HL-60 (cell line): ENCODE measurements at regions not wholly inside any gene's neighbourhood (a gene's known extent, or its start where the extent isn't known, plus 50 kb on each side); places are given as distances from the start of the nearest gene placed in this dataset.

Source experiments
- DNase-seq, 2 experiments: peaks; one replicate each; pipeline ENCODE4 v3.0.0-alpha.2; 2010 to 2020; ENCODE audit warnings: low read depth in 1 of 2, low spot score in 1 of 2
- H3K27ac ChIP-seq: fragments of 250-450 bp; sonication (Bioruptor Pico); replicated peaks from 2 replicates; pipeline ENCODE4 v1.5.1; 2020; ENCODE audit warnings: mild to moderate bottlenecking, moderate library complexity
- H3K27me3 ChIP-seq: fragments of 250-450 bp; sonication (Bioruptor Pico); 2 replicates; pipeline ENCODE4 v1.5.1; 2021; ENCODE audit warnings: mild to moderate bottlenecking, moderate library complexity; ENCODE audit not compliant: insufficient read depth, poor library complexity, severe bottlenecking
- H3K4me3 ChIP-seq: replicated peaks from 2 replicates; pipeline ENCODE4 v1.5.1; 2011; ENCODE audit warnings: mild to moderate bottlenecking, control low read depth, low read length; ENCODE audit not compliant: insufficient read depth
- CTCF ChIP-seq: IDR thresholded peaks from one replicate; pipeline ENCODE4 v1.5.1; 2011; ENCODE audit warnings: low read length, control low read depth, inconsistent platforms; ENCODE audit not compliant: insufficient read depth
- GABPA ChIP-seq: IDR thresholded peaks from 2 replicates; pipeline ENCODE4 v1.6.1; 2012; ENCODE audit warnings: low read depth
- POLR2AphosphoS5 ChIP-seq: IDR thresholded peaks from 2 replicates; pipeline ENCODE4 v1.6.1; 2012; ENCODE audit warnings: low read depth
- REST ChIP-seq: IDR thresholded peaks from 2 replicates; pipeline ENCODE4 v1.6.1; 2012; ENCODE audit warnings: low read depth; ENCODE audit not compliant: insufficient replicate concordance
- SPI1 ChIP-seq: IDR thresholded peaks from 2 replicates; pipeline ENCODE4 v1.6.1; 2012; ENCODE audit warnings: low read depth, mild to moderate bottlenecking, borderline replicate concordance

GRCh38 chr2:172285760-172286159 lies 141.6 kb upstream of the ITGA6 start:
- no peaks in the 10 kb centered on the region for H3K27me3 ChIP-seq
- H3K4me3 ChIP-seq: no peak overlapping the region
- no peak for DNase-seq
- TF ChIP-seq REST (no peak), POLR2AphosphoS5 (no peak), CTCF (no peak), GABPA (no peak), SPI1 (no peak)
- no peak overlapping the region for H3K27ac ChIP-seq

- no peak for DNase-seq
- Histone ChIP-seq H3K27ac (no peak overlapping the region), H3K27me3 (no peaks in the 10 kb centered on the region), H3K4me3 (no peak overlapping the region)
- TF ChIP-seq POLR2AphosphoS5 (no peak), GABPA (no peak), CTCF (no peak), SPI1 (no peak), REST (no peak)
These were observed 140.2 kb upstream of the ITGA6 start for GRCh38 chr2:172287190-172287589.

GRCh38 chr2:172287605-172288315 lies 139.6 kb upstream of the ITGA6 start:
- DNase-seq: no peak
- no peak overlapping the region for H3K4me3 ChIP-seq
- no peak for TF ChIP-seq SPI1
- TF ChIP-seq REST: no peak
- no peak for TF ChIP-seq CTCF
- no peak for TF ChIP-seq POLR2AphosphoS5
- TF ChIP-seq GABPA: no peak
- H3K27ac ChIP-seq: no peak overlapping the region
- no peaks in the 10 kb centered on the region for H3K27me3 ChIP-seq
